ENCODE measurements at regions not wholly inside any gene's neighbourhood (a gene's known extent, or its start where the extent isn't known, plus 50 kb on each side); places are given as distances from the start of the nearest gene placed in this dataset.

DNA sequence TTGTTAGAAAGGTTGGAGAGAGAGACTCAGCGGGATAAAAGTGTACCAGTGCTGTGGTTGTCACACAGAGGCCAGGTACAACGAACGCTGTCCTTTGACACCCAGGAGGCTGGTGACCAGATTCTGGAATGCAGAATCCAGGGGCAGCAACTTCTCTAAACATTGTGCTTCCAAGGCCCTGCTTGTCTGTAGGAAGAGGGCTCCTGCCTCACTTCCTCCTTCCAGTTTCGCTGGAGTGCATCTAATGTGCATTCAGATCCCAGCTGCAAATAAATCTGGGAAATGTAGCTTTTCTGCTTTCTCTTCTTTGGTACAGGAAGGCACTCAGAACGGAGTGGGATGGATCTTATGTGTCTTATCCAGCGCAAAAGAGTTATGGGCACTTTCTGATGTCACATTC lies 171.8 kb upstream of the ATP5MC3 start:
- TF ChIP-seq POLR2A (IDR thresholded peaks at IDR 0.05): no peak
- TF ChIP-seq, protein P1, sequence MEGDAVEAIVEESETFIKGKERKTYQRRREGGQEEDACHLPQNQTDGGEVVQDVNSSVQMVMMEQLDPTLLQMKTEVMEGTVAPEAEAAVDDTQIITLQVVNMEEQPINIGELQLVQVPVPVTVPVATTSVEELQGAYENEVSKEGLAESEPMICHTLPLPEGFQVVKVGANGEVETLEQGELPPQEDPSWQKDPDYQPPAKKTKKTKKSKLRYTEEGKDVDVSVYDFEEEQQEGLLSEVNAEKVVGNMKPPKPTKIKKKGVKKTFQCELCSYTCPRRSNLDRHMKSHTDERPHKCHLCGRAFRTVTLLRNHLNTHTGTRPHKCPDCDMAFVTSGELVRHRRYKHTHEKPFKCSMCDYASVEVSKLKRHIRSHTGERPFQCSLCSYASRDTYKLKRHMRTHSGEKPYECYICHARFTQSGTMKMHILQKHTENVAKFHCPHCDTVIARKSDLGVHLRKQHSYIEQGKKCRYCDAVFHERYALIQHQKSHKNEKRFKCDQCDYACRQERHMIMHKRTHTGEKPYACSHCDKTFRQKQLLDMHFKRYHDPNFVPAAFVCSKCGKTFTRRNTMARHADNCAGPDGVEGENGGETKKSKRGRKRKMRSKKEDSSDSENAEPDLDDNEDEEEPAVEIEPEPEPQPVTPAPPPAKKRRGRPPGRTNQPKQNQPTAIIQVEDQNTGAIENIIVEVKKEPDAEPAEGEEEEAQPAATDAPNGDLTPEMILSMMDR (IDR thresholded peaks at IDR 0.05): no peak

All from testis (tissue), 2 donors.